Renal cortical epithelial cell (primary cell): ENCODE measurements at regions not wholly inside any gene's neighbourhood (a gene's known extent, or its start where the extent isn't known, plus 50 kb on each side); places are given as distances from the start of the nearest gene placed in this dataset.

Experiments used
- DNase-seq: peaks from one replicate; pipeline ENCODE4 v3.0.0-alpha.2; 2011; ENCODE audit warnings: low read depth

DNA sequence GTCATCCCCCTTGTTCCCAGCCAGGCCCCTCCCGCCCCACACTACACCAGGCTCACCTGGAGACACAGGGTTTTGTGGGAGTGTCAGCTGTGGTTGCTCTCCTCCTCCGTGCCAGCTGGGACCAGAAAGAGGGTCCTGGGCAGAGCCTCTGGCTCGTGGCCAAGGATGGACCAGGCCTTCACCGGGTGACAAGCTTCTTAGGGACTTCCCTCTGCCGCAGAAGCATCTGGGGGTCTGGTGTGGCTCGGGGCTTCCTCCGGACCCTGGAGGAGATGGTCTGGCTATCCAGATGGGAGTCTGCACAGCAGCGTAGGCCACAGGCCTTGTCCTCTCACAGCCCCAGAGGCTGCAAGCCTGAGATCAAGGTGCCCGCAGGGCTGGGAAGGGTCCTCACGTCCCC lies 63.8 kb upstream of the CFAP46 start:
- no peak for DNase-seq

DNA sequence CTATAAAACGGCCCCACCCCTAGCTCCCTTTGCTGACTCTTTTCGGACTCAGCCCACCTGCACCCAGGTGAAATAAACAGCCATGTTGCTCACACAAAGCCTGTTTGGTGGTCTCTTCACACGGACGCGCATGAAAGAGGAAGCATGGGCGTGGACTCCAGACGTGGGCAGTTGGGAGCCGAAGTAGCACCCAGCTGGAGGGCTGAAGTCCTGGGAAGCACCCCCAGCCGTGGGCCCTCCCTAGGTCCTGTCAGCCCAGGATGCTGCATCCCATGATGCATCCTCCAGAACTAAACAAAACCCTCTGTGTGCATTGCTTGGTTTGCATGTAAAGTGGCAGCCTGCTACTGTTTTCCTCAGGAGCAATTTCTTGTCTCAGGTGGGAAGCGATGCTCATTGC lies 62.1 kb upstream of the CFAP46 start:
- no peak for DNase-seq

DNA sequence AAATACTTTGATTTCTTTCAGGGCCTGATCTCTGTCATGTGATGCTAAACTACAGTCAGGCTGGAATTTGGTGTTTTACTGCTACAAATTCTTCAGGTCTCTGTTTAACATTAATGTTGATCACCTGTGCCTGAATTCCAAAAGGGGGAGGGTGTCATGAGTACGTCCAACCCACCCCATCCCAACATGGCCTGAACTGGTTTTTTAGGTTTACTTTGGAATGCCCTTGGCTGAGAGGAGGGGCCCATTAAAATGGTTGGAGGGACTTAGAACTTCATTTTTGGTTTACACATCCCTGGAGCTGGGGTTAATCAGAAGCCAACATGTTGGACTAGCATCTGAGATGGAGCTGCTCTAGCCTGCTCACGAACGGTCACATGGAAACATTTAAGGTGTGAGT lies 60.8 kb upstream of the CFAP46 start:
- no peak for DNase-seq

DNA sequence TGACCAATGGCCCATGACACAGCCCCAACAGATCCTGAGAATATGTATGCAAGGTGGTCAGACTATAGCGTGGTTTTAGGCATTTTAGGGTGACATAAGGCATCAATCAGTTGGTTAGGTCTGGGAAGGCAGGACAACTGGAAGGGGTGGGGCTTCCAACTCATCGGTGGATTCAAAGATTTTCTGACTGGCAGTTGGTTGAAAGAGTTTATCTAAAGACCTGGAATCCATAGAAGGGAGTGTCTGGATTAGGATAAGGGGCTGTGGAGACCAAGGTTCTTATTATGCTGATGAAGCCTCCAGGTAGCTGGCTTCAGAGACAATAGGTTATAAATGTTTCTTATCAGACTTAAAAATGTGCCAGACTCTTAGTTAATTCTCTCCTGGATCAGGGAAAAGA lies 60.3 kb upstream of the CFAP46 start:
- no peak for DNase-seq

DNA sequence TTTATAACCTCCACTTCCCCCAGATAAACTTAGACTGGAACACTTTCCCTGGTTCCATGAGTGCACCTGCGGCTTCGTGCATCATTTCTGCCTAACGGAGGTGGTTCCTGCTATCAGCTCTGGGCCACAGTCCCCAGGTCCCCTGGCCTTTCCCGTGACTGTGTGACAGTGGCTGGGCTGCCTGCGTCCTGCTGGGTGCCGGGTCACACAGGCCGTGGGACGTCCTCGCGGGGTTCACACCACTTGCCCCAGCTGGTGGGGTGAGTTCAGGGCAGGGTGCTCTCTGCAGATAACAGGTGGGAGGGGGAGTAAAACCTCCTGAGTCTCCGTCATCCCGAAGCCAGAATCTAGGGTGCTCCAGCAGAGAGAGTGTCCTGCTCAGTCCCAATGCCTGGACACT lies 58.7 kb upstream of the CFAP46 start:
- DNase-seq = no peak

DNA sequence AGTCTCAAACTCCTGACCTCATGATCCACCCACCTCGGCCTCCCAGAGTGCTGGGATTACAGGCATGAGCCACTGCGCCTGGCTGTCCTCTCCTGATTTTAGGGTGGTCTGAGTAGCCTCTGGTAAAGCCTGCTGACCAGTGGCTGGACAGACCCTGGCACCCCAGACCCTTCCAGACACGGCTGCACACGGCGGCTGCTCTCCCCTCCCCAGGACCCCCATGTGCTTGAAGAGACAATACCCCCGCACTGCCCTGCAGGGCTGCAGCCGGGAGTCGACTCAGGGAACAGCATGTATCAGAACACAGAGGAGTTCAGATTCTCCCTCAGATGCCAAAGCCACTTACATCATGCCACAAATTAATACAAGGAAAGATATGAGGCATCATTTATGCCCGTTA lies 58.3 kb upstream of the CFAP46 start:
- DNase-seq = no peak

DNA sequence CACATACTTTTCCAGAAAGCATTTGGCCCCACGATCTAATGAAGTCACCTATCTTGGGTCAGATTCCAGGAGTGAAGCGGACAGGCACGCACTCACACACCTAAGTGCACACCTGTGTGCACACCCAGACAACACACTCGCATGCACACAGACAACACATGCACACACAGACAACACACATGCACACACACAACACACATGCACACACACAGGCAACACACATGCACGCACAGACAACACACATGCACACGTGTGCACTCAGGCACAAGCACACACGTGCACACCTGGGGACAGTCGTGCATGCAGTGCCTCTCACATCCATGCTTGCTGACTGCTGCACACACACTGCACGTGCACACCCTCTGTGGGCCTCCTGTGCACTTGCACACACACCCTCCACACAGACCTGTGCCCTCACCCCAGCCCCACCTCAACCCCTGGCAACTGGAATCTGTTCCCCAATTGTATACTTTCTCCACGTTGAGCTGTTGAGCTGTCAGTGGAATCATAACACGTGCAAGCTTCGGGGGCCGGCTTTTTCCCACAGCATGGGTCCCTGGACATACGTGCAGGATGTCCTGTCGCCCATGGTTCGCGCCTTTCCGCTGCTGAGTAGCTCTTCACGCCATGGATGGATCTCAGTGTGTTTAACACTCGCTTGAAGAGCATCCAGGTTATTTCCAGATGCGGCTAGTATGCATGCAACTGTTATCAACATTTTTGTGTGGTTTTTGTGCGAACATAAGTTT lies 55.3 kb upstream of the CFAP46 start:
- no peak for DNase-seq

DNA sequence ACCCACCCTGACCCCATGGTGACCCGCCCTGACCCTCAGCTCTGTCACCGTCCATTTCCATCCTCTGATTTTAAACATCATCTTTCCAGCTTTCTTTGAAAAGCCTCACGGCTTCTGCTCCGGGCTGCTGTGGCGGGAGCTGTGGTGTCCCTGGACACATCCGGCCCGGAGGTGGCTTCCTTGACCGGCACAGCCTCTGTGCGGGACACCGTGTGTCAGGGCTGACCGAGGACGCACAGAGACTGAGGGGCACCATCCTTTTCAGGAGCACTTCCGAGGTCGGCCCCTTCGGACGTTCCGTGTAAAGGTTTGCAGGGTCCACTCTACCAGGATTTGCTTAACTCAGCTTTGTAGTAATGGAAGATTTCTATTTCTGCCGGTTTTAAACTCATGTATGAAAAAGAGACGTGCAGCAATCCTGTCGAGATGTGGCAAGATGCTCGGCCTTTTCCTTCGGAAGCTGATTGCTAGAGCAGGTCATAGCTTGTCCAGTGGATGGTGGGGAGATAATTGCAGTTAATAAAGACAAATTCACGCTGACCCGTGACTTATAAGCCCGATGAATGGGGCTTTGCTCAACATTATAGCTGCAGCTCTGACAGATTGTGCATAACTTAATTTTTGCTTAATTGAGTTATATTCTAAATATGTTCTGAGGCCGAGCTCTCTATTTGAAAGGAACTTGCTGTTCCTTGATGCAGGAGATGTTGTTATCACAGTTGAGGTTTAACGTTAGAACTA lies 54.4 kb upstream of the CFAP46 start:
- no peak for DNase-seq

DNA sequence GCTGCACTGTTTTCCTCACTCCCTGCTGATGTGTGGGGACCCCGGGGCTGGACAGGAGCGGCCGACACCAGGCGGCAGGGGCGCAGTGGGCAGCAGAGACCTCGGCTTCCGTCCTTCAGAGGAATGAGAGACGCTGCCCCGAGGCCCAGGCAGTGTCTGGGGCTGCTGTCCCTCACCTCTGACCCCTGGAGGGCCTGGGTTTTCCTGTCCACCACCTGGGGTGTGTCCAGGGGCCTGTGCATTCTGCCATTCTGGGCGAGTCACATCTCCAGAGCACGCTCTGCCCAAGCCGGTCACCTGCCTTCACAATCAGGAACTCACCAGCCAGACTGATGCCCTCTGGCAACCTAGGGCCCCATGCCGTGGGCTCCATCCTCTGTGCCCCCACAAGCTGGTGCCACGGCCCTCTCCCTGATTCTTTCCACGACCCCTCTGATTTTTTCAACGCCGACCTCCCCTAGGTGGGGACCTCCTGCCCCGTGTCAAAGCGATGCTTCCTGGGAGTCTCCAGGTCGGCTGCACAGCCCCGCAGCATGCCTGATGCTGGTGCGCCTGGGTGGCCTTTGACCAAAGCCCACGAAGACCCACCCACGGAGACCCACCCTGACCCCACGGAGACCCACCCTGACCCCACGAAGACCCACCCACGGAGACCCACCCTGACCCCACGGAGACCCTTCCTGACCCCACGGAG lies 53.7 kb upstream of the CFAP46 start:
- DNase-seq = no peak

DNA sequence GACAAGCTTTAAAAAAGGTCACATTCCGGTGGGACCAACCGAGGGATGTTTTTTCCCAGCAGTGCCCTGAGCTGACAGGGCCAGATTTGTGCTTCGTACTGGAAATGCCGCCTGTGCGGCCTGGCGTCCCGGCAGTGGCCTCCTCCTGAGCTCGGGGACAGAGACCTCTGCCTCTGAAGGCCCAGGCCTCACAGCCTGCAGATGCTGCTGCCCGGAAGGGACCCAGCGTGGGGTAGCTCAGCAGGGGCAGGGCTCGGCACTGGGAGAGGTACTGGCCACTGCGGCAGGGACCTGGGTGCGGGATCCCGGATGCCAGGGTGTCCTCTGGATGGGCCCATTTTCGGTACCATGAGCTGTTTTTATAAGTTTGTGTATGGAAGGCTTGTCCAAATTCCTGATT lies 52.4 kb upstream of the CFAP46 start:
- DNase-seq = no peak

DNA sequence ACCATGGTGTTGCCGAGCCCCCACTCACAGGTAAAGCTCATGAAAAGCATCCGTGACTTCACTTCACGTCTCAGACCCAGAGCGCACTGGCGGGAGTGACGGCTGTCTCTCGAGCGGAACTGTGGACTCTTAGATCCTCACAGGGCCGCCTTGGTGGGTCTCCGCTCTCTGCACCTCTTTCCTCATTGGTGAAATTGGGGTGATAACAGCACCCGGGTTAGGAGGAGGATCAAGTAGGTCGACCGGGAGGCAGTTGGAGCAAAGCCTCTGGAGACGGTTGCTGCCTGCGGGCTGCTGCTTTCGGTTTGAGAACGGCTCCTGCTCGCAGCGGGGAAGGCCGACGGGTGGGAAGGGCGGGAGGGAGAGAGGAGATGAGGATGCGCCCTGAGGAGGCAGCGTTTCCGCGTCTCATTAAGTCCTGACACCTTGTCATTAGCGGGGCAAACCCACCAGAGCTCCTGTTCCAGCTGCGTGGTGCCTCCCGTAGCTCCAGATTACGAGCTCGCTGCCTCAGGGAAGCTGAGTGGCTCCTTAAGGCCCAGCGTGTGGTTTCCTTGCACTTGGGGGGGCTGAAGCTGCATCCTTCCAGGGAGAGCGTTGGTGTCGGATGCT lies 51.9 kb upstream of the CFAP46 start:
- DNase-seq = no peak

DNA sequence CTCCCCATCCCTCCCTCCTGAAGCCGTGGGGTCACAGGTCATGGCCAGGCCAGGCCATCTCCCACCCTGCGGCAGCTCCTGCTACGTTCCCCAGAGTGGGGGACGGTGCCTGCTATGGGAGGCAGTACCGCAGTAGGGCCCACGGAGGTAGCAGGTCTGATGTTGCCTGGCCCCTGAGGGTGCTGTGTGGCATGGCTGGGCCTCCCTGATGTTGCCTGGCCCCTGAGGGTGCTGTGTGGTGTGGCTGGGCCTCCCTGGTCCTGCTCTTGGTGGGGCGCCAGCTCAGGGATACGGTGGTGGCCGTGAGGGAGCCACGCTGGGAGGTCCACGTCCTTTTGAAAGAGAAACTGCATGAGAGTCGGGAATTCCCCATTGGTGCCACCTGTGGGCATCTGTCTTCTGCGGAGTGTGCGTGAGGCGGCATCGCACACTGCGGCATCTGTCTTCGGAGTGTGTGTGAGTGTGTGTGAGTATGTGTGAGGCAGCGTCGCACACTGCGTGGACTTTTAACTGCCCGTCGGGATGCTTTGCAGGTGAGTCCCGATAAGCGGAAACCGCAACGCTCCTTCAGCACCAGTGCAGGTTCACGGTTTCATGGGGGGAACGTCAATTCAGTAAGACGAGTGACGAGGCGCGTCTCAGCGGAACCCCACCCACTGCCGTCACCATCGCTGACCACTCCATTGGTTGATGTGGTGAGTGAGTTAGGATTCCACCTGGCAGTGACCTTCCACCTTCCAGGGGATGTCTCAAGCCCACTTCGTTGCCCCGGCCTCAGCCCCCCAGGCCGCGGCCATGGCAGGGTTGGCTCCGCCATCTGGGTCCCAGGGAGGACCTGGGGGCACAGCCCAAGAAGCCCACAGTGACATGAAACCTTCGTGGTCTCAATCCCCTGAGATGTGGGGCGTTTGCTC lies 51.2 kb upstream of the CFAP46 start:
- no peak for DNase-seq

DNA sequence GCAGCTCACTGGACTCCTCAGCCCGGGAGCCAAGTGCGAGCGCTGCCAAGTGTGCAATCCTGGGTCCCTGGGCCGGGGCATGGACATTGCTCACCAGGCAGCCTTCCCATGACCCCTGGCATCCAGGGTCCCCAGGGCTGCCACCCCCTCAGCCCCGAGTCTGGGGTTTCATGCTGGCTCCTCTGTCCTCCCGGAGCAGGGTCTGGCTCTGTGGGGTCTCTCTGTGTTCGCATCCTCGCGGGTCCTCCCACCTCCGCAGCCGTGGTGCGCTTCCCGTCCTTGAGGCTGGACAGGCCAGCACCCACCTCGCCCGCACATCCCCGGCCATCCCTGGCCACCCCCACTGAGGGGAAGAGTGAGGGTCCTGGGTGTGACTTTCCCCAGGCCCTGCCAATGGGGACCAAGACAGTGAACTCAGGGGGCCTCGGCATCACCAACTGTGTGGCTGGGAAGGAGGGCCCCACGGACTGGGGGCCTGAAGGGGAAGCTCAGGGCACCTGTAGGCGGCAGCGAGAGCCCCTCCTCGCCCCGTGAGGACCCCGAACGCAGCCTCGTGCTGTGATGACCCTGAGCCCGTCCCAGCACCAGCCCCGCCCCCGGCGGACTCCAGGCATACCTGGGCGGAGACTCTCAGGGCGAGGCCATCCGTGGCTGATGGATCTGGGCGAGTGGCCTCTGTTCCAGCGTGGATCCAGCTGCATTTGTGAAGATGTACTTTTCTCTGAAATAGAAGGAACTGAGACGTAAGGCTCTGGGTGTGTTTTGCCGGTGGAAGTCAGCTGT lies 50.3 kb upstream of the CFAP46 start:
- no peak for DNase-seq
